NCI-H2081 (cell line): ENCODE measurements at regions not wholly inside any gene's neighbourhood (a gene's known extent, or its start where the extent isn't known, plus 50 kb on each side); places are given as distances from the start of the nearest gene placed in this dataset.
A peak's percentile ranks its signal among the peaks of the same experiment; 100 is the strongest.

Experiments
- DNase-seq, 2 experiments: peaks; one replicate each; lab custom pipeline; 2025; lab: John Stamatoyannopoulos, UW

DNA sequence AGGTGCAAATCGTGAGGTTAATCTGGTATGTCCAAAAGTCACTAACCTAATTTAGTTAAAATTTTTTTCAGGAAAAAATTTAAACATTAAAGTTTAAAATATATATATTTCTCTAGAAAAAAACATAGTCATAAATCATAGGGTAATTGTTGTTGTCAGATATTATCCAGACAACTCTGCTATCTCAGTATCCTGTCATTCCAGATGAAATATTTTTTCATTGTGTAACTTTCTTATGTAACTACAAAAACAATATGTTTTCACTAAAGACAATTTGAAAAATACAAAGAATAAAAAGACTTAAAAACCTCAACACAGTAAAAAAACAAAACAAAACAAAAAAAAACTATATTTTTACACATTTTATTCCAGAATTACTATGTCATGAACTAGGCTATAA, 57.6 kb downstream of the TENT5A start:
- DNase-seq, result no peak

DNA sequence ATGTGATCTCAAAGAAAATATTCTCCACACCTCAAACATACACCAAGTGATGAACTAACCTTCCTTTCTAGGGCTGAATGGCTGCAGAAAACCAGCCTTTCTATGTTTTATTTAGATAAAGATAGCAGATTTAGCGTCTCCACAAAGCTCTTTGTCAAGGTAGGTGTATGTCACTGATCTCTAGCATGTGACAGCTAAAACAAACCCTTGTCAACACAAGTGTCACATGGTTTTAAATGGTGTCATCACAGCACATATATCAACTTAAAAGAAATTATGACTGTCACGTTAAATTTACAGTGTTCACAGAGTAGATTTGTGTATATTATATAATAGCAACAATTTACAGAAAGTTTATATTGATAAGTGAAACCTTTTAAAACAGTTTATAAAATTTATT, 58.3 kb downstream of the TENT5A start:
- no peak for DNase-seq

DNA sequence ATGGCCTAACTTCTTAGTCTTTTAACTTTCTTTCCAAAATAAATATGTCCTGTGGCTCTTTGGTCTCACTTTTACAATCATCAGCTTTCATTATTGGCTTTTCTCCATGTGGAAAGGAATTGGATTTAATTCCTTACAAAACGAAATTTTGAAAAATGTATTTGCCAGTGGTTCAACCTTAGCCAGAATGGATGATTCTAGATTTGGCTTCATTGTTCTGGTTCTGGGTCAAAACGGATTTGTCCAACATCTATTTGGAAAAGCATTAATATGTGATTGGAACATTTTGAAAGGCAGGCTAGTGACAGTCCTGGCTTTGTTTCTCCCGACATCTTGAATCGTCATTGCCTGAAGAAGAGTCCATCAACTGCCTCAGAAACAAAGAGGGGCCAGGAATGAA, 59.2 kb downstream of the TENT5A start:
- no peak for DNase-seq

DNA sequence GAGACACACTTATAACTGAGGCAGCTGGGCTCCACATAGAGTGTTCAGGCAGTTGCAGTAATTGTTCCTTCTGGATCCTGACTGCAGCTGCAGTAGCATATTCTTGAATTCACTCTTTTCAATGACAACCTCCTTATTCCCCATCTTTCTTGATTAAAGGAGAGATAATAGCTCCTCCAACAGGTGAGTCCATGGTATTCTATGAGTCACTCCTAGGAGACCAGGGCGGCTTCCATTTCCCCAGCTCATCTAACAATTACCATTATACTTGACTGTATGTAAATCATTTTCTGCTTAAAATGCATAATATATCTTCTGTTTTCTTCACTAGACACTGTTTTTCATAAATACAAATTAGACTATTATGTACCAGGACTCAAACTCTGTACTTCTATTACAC, 62.4 kb downstream of the TENT5A start:
- DNase-seq, result no peak

DNA sequence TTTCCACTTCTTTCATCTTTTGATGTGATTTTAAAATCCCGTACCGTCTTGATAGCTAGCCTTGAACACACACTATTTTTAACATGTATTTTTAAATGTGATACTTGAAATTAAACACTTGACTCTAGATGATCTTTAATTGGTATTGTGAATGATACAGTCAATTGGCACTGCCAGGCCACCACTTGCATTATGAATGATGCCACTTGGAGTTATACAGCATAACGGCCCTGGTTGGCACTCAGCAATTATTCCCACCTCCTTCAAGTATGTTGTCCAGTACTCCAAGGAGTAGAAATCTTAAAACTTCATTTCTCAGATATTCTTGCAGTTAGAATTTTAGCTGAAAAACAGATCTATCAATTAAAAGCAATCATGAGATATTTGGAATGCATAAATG, 62.9 kb downstream of the TENT5A start:
- DNase-seq, result no peak

DNA sequence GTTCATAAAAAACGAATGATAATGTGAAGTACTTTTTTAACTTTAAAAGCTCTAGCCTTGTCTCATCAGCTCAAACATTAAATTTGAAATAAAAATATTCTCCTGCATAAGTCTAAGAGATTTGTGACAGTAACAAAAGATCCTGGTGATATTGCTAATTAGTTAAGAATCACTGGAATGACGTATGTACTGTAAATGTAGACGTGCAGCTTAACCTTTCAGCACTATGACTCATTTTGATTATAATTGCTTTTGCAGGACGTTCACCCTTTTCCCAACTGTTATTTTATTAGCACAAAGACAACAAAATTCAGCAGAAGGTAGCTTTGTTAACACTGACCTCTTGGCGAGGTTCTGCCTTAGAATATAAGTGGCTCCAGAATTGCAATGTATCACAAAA, 68.6 kb downstream of the TENT5A start:
- no peak for DNase-seq

DNA sequence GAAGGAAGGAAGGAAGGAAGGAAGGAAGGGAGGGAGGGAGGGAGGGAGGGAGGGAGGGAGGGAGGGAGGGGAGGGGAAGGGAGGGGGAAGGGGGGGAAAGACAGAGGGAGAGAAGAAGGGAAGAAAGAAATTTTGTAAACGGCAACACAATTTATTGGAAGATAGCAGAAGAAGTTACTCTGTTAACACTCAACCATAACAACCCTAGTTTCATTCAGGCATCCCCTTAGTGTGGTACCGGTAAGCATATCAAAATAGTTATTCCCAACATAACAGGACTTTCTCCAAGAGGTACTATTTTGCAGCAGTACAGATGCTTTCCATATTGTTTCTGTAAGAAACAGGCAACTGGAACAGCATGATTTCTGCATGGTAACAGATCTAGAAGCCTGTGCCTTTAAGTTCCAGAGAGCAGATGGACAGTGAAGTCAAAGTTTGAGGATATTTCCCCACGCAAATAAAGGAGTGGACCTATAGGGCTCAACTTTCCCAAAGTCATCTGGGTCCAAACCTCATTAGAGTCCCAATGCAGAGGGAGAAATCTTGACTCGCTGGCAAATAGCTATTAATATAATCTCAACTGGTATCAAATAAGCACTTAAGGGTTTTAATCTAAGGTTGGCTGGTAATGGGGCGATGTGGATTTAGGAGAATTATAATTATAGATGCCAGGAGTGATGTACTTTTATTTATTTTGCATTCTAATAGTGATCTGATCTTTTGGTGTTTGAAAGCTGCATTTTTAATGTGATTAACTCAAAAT, 69.4 kb downstream of the TENT5A start:
- DNase-seq, result no peak

DNA sequence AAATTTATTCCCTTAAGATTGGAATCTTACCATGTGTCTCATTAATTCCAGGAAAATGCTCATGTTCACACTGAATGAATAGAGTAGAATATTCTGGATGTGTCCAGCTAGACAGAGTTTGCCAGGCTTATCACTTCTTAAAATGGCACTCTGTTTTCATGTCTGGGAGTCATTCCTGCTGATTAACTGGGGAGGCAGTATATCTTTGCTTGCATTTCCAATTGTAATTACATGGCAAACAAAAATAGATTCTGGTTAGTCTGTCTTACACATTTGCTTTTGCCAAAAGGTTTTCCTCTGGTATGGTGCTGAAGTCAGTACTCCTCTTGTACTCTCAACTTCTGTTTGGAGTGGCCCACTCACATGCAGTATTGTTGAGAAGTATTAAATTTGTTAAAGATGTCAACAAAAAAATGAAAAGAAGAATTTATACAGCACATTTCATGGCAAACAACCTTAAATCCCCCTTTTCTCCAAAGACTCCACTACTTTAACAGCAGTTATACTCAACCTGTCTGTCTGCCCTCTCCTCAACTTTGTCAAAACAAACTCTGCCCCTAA, 70.2 kb downstream of the TENT5A start:
- no peak for DNase-seq

DNA sequence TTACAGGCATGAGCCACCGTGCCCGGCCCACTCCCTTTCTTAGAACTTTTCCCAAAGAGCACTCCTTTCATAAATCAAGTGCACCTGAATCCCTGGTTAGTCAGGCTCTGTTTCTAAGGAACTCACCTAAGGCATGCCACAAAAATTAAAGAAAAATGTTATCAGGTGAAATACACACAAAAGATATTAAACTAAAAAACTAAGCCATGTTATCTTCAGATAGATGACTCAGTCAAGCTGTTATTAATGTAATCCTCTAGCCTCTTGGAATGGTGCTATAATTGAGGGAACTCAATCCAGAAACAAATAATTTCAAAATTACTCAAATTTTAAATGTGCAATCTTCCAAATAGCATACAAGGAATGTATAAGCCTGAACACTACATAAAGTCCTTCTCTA, 83.0 kb downstream of the TENT5A start:
- DNase-seq, result no peak

DNA sequence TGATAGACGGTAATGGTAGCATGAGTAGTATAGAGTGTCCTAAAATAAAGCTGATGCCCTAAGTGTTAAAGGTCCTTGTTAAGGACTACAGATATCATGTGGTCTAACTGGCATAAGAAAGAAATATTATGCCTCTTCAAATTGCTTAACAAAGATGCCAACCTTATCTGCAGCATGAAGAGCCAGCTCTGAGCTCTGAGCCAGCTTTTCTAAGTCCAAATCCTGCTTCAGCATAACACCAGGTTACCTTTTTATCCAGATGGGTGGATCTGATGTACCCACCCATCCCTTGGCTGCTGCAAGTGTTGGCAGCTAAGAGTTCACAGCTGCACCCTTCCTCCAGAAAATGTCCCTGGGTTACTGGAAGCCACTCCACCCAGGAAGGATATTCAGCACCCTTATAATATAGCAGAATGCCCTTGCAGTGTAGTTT, 83.8 kb downstream of the TENT5A start:
- DNase-seq, result no peak

DNA sequence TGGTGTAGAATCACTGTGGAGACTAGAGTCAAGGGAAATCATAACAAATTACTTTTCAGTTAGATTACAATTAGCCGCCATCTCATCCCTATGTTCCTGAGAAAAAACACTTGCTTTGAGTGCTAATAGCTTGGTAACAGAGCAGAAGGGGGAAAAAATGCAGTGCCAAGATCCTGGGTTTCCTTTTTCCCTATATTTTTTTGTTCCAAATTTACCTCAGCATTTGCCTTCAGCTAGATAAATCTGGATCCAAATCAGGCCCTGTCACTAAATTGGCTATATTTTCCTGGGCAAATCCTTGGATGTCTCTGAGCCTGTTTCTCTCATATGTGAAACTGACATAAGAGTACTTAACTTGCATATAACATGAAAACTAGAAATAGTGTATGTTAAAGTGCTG, 86.0 kb downstream of the TENT5A start:
- no peak for DNase-seq

DNA sequence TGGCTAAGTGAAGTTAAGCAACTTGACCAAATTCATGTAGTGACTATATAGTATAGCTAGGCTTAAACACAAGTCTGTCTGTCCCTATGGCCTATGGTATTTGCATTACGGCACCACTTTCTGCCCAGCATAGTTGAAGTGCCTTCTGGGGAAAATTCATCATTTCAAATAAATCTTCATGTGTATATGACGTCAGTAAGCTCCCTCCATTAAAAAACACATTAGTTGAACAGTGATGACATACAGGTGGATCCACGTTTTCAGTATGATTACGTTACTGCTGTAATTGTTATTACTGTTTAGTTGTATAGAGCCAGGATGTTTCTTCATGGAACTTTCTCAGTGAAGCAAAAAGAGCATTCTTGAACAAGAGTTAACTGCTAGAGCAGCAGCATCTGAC, 96.2 kb downstream of the TENT5A start:
- DNase-seq, result no peak

DNA sequence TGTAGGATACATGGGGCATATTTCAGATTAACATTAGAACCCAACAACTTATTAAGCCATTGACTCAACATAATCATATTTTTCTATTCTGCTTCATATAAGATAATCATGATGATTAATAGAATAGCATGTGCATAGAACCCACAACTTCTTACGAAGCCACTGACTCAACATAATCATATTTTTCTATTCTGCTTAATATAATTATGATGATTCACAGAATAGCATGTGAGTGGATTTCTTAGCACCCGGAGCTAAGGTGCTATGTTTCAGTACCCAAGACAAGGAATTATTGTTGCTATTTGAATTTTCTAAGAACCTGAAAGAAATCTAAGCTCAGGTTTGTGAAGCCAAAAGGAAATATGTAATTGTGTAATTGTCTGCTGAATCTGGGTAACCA, 96.8 kb downstream of the TENT5A start:
- no peak for DNase-seq

DNA sequence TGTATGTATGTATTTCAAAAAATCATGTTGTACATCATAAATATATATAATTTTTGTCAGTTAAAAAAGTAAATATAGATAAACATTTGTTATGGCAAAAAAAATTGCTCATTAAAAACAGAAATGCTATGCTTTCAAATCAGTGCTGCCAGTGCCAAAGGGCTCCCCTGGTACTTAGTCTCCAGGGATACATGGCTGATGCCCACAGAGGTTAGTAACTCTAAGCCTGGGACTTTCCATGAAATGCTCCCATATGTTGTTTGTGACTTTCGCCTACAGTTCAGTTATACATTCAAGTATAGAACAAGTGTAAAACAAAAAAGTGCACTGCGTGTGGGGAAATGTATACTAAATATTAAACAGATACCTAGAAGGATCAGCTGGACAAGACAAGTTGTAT, 104.0 kb downstream of the TENT5A start:
- DNase-seq, result no peak

DNA sequence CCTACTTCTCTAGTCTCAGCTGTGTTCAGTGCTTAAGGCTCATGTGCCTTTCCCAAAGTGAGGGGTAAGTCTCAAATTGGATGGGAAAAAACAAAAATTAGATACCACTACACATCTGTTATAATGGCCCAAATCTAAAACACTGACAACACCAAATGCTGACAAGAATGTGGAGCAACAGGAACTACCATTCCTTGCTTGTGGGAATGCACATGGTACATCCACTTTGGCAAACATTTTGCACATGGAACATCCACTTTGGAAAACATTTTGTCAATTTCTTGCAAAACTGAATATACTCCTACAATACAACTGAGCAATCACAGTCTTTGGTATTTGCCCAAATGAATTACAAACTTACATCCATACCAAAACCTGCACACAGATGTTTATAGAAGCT, 109.3 kb downstream of the TENT5A start:
- DNase-seq, result no peak

DNA sequence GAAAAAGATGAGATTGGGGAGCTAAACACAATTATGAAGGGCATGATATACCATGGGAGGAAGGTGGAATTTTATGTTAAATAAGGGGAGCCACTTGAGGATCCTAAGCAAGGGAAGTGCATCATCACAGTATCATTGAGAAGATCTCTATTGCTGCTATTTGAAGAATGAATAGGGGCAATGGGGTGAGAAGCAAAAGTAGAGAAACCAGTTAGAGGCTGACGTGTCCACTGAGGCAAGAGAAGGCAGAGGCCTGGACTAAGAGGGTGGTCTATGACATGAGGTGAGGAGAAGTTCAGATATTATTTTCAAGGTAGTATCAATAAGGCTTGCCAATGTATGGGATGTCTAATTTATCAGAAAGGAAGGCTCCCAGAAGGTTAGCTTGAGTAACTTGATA, 111.6 kb downstream of the TENT5A start:
- DNase-seq, result no peak

DNA sequence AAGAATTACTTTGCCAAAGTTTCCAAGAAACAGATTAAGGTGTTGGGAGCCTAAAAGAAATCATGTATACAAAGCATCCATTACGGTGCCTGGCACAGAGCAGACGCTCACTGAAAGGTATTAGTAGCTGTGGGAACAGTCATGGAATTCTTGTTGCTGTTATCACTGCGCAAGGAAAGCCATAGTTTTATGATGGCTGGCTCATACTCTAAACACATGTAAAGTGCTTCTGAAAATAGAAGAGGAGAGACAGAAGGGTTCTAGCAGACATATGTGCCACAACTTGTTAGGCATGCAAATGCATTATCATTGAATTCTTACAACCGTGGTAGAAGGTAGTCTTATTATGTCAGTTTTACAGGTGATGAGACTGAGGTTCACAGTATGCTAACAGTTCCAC, 112.4 kb downstream of the TENT5A start:
- DNase-seq, result no peak

DNA sequence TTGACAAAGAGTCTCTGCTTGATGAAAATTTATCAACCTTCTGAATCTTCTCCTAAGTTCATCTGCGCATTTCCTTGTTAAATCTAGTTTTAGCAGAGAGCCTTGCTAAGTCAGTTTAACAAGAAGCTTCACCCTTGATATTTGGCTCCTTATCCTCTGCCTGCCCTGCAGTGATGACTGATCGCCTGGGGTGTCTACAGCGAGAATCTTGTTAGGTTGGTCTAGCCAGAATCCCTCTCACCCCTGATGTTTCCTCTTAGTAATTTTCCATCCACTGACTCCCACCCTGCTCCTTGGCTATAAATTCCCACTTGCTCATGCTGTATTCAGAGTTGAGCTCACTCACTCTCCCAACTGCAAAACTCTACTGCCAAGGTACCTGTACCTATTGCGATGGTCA, 114.1 kb downstream of the TENT5A start:
- no peak for DNase-seq

DNA sequence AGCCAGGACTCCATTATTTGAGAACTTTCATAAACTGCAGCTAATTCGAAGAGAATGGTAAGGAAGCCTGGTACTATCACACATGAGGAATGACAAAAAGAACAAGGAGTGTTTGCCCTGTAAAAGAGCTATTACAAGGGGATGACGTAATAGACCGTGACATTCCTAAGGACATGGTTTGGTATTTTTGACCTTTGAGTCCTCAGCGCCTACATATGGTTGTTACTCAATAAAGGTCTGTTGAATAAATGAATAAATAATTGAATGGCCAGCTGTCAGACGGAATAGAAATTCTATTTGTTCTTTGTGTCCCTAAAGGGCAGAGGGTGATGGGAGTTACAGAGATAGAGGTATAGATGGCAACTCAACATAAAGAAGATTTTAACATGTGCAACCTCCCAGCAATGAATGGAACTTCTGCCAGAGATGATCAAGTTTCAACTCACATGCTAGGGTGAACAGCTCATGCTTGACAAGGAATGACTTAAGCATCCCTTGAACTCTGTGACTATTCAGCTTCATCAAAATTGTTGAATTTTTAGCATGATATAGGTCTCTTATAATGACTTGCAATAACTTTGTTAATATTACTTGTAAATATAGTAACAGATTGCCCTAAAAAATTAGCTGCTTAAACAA, 115.4 kb downstream of the TENT5A start:
- DNase-seq, result no peak

DNA sequence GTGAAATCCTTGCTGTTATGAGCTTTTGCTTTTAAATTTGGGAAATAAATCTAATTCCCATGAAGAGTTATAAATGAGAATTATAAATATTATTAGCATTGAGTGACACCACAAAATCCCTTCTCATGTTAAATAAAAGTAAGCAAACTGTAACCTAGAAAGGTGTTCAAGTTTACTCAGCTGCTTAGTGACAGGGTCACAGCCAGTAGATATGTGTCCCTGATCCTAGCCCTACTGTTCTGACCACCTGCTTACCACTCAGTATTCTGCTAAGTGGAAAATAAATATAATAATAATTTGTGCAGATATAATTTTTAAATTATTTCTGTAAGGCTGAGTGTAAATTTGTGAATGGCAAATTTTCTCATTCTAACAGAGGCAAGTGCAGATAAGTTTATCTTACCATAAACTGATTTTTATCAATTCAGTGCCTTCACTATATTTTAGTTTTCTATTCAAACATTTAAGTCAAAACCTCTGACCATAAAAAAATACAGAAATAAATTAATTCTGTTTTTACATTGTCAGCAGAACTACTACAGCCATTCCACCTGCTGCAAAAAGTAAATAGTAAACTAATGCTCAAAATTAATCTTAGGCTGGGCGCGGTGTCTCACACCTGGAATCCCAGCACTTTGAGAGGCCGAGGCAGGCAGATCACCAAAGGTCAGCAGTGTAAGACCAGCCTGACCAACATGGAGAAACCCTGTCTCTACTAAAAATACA, 118.2 kb downstream of the TENT5A start:
- peak in 1 of 2 experiments; percentile 45 for DNase-seq

DNA sequence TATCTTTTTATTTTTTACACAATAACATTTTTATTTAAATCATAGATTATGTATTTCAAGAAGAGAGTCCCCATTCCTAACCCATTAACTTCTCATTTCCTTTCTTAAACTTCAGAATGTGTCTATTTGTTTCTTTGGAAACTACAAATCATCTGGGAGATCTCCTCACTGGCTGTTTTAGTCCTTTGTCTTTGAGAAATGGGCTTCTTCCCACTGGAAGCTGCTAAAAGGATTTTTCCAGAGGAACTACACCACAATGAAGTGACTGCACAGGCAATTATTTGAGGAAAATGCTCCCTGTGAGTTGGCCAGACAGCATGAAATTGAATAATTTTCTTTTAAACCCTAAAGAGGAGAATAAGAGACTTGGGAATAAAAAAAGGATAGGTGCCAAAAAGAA, 119.1 kb downstream of the TENT5A start:
- no peak for DNase-seq

DNA sequence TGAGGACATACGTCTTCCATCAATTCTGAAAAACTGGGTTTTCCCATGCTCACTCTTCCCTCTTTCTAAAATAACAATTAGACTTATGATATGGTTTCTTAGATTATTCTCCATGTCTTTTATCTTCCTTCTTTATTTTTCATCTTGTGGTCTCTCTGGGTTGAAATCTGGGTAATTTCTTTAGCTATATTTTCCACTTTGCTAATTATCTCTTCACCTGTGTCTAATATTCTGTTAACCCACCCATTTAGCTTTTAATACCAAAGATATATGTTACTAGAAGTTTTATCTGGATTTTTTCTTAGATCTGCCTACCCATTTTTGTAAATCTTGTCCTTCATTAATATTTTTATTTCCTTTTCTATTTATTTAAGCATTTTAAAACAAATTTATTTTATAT, 121.8 kb downstream of the TENT5A start:
- DNase-seq, result no peak

DNA sequence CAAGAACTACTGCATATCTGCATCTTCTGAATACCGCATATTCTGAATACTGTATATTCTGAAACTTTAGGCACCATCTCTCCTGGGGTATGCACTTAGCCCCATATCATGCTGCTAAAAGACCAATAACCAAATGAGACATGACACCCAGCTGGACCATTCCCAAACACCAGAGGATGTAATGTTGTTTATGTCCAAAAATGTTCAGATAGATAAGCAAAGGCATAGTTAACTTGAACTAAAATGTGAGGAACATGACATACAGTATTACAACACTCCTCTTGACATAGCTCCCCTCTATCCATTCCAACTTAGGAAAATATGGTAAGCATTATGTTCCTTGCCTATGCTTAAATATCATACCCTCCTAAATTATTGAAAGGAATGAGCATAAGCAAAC, 127.3 kb downstream of the TENT5A start:
- no peak for DNase-seq
